ENCODE measurements at regions not wholly inside any gene's neighbourhood (a gene's known extent, or its start where the extent isn't known, plus 50 kb on each side); places are given as distances from the start of the nearest gene placed in this dataset.

GRCh38 chr17:57174591-57174990 is 81.7 kb upstream of the MSI2 start:
- H3K27me3 ChIP-seq (replicated peaks; ENCODE audit: insufficient read depth), result peaks cover 13% of the 10 kb centered on the region
- no peaks in the 10 kb centered on the region for H3F3A ChIP-seq (ENCODE audit: insufficient read depth)
- in situ Hi-C loops (cut with MboI), result no loop called here
- H4K20me1 ChIP-seq (ENCODE audit: insufficient read depth), result no peaks in the 10 kb centered on the region
- no peak for DNase-seq
- H3K9me3 ChIP-seq (ENCODE audit: low read depth), result no peaks in the 10 kb centered on the region
- H3K4me1 ChIP-seq (ENCODE audit: insufficient read depth), result no peaks in the 10 kb centered on the region
- no peaks in the 10 kb centered on the region for H3K9me2 ChIP-seq (ENCODE audit: insufficient read depth)
- H3K4me2 ChIP-seq (ENCODE audit: unreplicated experiment), result no peak overlapping the region
- no peak overlapping the region for H3K4me3 ChIP-seq
- H3K27ac ChIP-seq, result no peak overlapping the region
- no peak overlapping the region for H2AFZ ChIP-seq
- no peaks in the 10 kb centered on the region for H3K36me3 ChIP-seq (ENCODE audit: low read depth)
- H3K79me2 ChIP-seq (ENCODE audit: insufficient read depth), result no peaks in the 10 kb centered on the region
- WGBS, 2 experiments (ENCODE audit: low coverage in 1 of 2, low lambda C conversion rate in 2 of 2, missing lambda C conversion rate in 2 of 2), result 61 to 66% methylated on average over 3 of the region's 3 CpGs
- TF ChIP-seq EZH2phosphoT487 (IDR thresholded peaks at IDR 0.05; ENCODE audit: insufficient read depth, low read depth) (no peak), EZH2 (IDR thresholded peaks at IDR 0.05; ENCODE audit: insufficient read depth, poor library complexity, severe bottlenecking) (no peak)
- H3K9ac ChIP-seq, result no peak overlapping the region

GRCh38 chr17:57178839-57179238 is 77.5 kb upstream of the MSI2 start:
- H3K4me3 ChIP-seq, result no peak overlapping the region
- in situ Hi-C loops (cut with MboI), result no loop called here
- no peaks in the 10 kb centered on the region for H3K79me2 ChIP-seq (ENCODE audit: insufficient read depth)
- WGBS, 2 experiments (ENCODE audit: low coverage in 1 of 2, low lambda C conversion rate in 2 of 2, missing lambda C conversion rate in 2 of 2), result 64 to 68% methylated on average over 4 of the region's 4 CpGs
- H2AFZ ChIP-seq, result no peak overlapping the region
- H3K9me3 ChIP-seq (ENCODE audit: low read depth), result no peaks in the 10 kb centered on the region
- no peaks in the 10 kb centered on the region for H4K20me1 ChIP-seq (ENCODE audit: insufficient read depth)
- no peak overlapping the region for H3K9ac ChIP-seq
- H3K4me2 ChIP-seq (ENCODE audit: unreplicated experiment), result no peak overlapping the region
- H3K36me3 ChIP-seq (ENCODE audit: low read depth), result no peaks in the 10 kb centered on the region
- no peaks in the 10 kb centered on the region for H3F3A ChIP-seq (ENCODE audit: insufficient read depth)
- DNase-seq, result no peak
- TF ChIP-seq EZH2phosphoT487 (IDR thresholded peaks at IDR 0.05; ENCODE audit: insufficient read depth, low read depth) (no peak), EZH2 (IDR thresholded peaks at IDR 0.05; ENCODE audit: insufficient read depth, poor library complexity, severe bottlenecking) (no peak)
- no peaks in the 10 kb centered on the region for H3K4me1 ChIP-seq (ENCODE audit: insufficient read depth)
- no peaks in the 10 kb centered on the region for H3K9me2 ChIP-seq (ENCODE audit: insufficient read depth)
- no peaks in the 10 kb centered on the region; the same call in 1 of the 2 replicates for H3K27me3 ChIP-seq (replicated peaks; ENCODE audit: insufficient read depth)
- no peak overlapping the region for H3K27ac ChIP-seq

- H3K9ac ChIP-seq, result no peak overlapping the region
- H3K4me2 ChIP-seq (ENCODE audit: unreplicated experiment), result no peak overlapping the region
- no peaks in the 10 kb centered on the region for H3K27me3 ChIP-seq (replicated peaks; ENCODE audit: insufficient read depth)
- no peak overlapping the region for H3K27ac ChIP-seq
- in situ Hi-C loops (cut with MboI), result no loop called here
- no peak for TF ChIP-seq EZH2 (IDR thresholded peaks at IDR 0.05; ENCODE audit: insufficient read depth, poor library complexity, severe bottlenecking)
- TF ChIP-seq EZH2phosphoT487 (IDR thresholded peaks at IDR 0.05; ENCODE audit: insufficient read depth, low read depth), result no peak
- H3F3A ChIP-seq (ENCODE audit: insufficient read depth), result no peaks in the 10 kb centered on the region
- H2AFZ ChIP-seq, result no peak overlapping the region
- DNase-seq, result no peak
- H3K4me3 ChIP-seq, result no peak overlapping the region
- H3K9me2 ChIP-seq (ENCODE audit: insufficient read depth), result no peaks in the 10 kb centered on the region
- H4K20me1 ChIP-seq (ENCODE audit: insufficient read depth), result no peaks in the 10 kb centered on the region
- H3K79me2 ChIP-seq (ENCODE audit: insufficient read depth), result no peaks in the 10 kb centered on the region
- no peaks in the 10 kb centered on the region for H3K4me1 ChIP-seq (ENCODE audit: insufficient read depth)
- H3K36me3 ChIP-seq (ENCODE audit: low read depth), result no peaks in the 10 kb centered on the region
- H3K9me3 ChIP-seq (ENCODE audit: low read depth), result no peaks in the 10 kb centered on the region
Observed at GRCh38 chr17:57182621-57183020, 73.7 kb upstream of the MSI2 start.

GRCh38 chr17:57186226-57187019 is 69.9 kb upstream of the MSI2 start:
- DNase-seq, result no peak
- H3F3A ChIP-seq (ENCODE audit: insufficient read depth), result no peaks in the 10 kb centered on the region
- WGBS, 2 experiments (ENCODE audit: low coverage in 1 of 2, low lambda C conversion rate in 2 of 2, missing lambda C conversion rate in 2 of 2), result 15 to 22% methylated on average over 4 of the region's 4 CpGs

More at GRCh38 chr17:57186226-57187019, 69.9 kb upstream of the MSI2 start:
- TF ChIP-seq EZH2phosphoT487 (IDR thresholded peaks at IDR 0.05; ENCODE audit: insufficient read depth, low read depth) (no peak), EZH2 (IDR thresholded peaks at IDR 0.05; ENCODE audit: insufficient read depth, poor library complexity, severe bottlenecking) (no peak)
- H4K20me1 ChIP-seq (ENCODE audit: insufficient read depth), result no peaks in the 10 kb centered on the region
- no peak overlapping the region for H3K4me3 ChIP-seq
- H3K36me3 ChIP-seq (ENCODE audit: low read depth), result no peaks in the 10 kb centered on the region
- in situ Hi-C loops (cut with MboI), result no loop called here
- H3K27ac ChIP-seq, result no peak overlapping the region
- no peaks in the 10 kb centered on the region for H3K27me3 ChIP-seq (replicated peaks; ENCODE audit: insufficient read depth)
- no peak overlapping the region for H3K4me2 ChIP-seq (ENCODE audit: unreplicated experiment)
- no peaks in the 10 kb centered on the region for H3K9me2 ChIP-seq (ENCODE audit: insufficient read depth)
- no peak overlapping the region for H2AFZ ChIP-seq
- no peak overlapping the region for H3K9ac ChIP-seq
- H3K79me2 ChIP-seq (ENCODE audit: insufficient read depth), result no peaks in the 10 kb centered on the region
- no peaks in the 10 kb centered on the region for H3K4me1 ChIP-seq (ENCODE audit: insufficient read depth)
- H3K9me3 ChIP-seq (ENCODE audit: low read depth), result no peaks in the 10 kb centered on the region
